ENCODE measurements at regions not wholly inside any gene's neighbourhood (a gene's known extent, or its start where the extent isn't known, plus 50 kb on each side); places are given as distances from the start of the nearest gene placed in this dataset.

DNA sequence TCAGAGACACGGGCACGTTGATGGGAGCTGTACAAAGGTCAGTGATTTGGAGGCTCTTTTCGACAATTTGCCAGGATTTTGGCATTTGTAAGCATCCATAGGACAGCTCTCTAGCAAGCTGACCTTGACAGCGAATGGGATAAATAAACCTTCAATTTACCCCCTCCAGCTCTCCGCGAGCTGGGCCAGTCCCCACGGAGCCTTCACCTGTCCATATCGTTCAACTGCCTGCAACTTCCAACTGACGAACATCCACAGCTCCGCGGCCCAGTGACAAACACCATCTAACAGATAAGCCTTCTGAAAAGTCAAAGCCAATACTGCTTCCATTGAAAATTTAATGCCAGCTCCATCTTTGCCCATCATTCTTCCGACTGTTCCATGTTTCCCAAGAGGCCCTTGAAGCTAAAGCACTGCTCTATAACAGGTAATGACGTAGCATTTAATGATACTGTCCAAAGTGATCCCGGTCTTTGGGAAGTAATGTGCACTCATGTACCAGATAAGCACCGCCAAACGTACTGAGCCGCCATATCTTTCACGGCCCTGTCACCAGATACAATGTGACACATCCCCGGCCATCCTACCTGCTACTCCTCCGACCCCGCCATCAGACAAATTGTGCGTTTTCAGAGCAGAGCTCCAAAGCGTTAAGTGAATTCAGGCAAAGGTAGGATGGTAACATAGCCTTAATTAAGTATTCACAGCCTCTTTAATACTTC lies 365.3 kb upstream of the ZNF507 start:
- TF ChIP-seq, protein P1, sequence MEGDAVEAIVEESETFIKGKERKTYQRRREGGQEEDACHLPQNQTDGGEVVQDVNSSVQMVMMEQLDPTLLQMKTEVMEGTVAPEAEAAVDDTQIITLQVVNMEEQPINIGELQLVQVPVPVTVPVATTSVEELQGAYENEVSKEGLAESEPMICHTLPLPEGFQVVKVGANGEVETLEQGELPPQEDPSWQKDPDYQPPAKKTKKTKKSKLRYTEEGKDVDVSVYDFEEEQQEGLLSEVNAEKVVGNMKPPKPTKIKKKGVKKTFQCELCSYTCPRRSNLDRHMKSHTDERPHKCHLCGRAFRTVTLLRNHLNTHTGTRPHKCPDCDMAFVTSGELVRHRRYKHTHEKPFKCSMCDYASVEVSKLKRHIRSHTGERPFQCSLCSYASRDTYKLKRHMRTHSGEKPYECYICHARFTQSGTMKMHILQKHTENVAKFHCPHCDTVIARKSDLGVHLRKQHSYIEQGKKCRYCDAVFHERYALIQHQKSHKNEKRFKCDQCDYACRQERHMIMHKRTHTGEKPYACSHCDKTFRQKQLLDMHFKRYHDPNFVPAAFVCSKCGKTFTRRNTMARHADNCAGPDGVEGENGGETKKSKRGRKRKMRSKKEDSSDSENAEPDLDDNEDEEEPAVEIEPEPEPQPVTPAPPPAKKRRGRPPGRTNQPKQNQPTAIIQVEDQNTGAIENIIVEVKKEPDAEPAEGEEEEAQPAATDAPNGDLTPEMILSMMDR (IDR thresholded peaks at IDR 0.05; ENCODE audit: low read length), result no peak
- TF ChIP-seq EZH2phosphoT487 (IDR thresholded peaks at IDR 0.05; ENCODE audit: low read length) (no peak), EZH2 (optimal IDR thresholded peaks at IDR 0.05; ENCODE audit: low read depth, low read length) (no peak)

Data from MM.1S (cell line).